ENCODE measurements at regions not wholly inside any gene's neighbourhood (a gene's known extent, or its start where the extent isn't known, plus 50 kb on each side); places are given as distances from the start of the nearest gene placed in this dataset.

DNA sequence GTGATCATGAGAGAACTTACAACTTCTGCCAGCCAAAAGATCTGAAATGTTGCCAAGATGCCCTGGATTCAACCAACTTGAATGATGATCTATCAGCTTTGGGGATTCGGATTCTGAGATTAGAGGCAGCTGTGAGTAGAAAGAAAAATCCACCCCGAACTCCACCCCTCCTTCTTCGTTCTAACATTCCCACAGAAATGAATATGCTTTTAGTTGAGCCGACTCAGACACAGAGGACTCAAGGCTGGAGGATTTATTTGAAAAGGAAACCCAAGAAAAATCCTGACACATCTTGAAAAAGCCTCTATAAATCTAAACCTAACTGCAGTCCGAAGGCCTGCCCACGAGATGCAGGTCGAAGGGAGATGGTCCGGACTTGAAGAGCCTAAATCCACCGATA lies 275.0 kb downstream of the GAS1 start:
- peaks cover 0 to 19% (median 12%) of the 10 kb centered on the region in 8 donors for H3K9me3 ChIP-seq
- intact Hi-C loops (cut with DNase I; ENCODE audit: low total_unique reads) = no loop called here
- H3K4me1 ChIP-seq = no peaks in the 10 kb centered on the region
- TF ChIP-seq POLR2AphosphoS5 (IDR thresholded peaks at IDR 0.05) (no peak), POLR2A (IDR thresholded peaks at IDR 0.05) (no peak)
- TF ChIP-seq, protein P1, sequence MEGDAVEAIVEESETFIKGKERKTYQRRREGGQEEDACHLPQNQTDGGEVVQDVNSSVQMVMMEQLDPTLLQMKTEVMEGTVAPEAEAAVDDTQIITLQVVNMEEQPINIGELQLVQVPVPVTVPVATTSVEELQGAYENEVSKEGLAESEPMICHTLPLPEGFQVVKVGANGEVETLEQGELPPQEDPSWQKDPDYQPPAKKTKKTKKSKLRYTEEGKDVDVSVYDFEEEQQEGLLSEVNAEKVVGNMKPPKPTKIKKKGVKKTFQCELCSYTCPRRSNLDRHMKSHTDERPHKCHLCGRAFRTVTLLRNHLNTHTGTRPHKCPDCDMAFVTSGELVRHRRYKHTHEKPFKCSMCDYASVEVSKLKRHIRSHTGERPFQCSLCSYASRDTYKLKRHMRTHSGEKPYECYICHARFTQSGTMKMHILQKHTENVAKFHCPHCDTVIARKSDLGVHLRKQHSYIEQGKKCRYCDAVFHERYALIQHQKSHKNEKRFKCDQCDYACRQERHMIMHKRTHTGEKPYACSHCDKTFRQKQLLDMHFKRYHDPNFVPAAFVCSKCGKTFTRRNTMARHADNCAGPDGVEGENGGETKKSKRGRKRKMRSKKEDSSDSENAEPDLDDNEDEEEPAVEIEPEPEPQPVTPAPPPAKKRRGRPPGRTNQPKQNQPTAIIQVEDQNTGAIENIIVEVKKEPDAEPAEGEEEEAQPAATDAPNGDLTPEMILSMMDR (IDR thresholded peaks at IDR 0.05 in 8 of 11, conservative IDR thresholded peaks at IDR 0.05 in 3 of 11) = no peak
- no peaks in the 10 kb centered on the region for H3K27me3 ChIP-seq (replicated peaks in 1 of 7)
- 71 to 84% (median 76%) methylated on average over 9 of the region's 9 CpGs for WGBS, 5 donors
- H3K36me3 ChIP-seq = no peaks in the 10 kb centered on the region
- H3K27ac ChIP-seq = no peak overlapping the region
- H3K4me3 ChIP-seq = no peak overlapping the region
- DNase-seq = no peak

DNA sequence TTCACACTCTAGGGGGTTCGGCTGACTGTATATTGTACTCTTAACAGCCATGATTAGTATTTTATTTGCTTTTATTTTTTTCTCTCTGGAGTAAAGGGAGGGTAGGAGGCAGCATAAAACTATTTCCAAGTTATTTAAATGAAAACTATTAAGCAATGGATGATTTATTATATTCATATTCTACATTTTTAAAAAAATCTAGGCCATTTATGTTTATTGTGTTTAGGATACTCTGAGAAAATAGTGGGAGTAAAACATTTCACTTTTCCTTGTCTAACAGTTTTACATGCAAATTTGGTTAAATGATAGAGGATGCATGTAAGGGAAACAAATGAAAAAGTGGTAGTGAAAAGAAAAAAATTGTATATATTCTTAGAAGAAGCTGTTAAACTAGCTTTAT lies 276.3 kb downstream of the GAS1 start:
- Histone ChIP-seq H3K9me3 (peaks cover 0 to 19% (median 12%) of the 10 kb centered on the region in 8 donors), H3K27ac (no peak overlapping the region), H3K36me3 (no peaks in the 10 kb centered on the region), H3K4me3 (no peak overlapping the region), H3K4me1 (no peaks in the 10 kb centered on the region), H3K27me3 (replicated peaks in 1 of 7) (no peaks in the 10 kb centered on the region)
- TF ChIP-seq, protein P1 (IDR thresholded peaks at IDR 0.05 in 8 of 11, conservative IDR thresholded peaks at IDR 0.05 in 3 of 11) = no peak
- TF ChIP-seq POLR2A (IDR thresholded peaks at IDR 0.05) (no peak), POLR2AphosphoS5 (IDR thresholded peaks at IDR 0.05) (no peak)
- DNase-seq = no peak
- intact Hi-C loops (cut with DNase I; ENCODE audit: low total_unique reads) = no loop called here
- WGBS, 5 donors = 75 to 89% (median 86%) methylated on average over 1 of the region's 1 CpG

DNA sequence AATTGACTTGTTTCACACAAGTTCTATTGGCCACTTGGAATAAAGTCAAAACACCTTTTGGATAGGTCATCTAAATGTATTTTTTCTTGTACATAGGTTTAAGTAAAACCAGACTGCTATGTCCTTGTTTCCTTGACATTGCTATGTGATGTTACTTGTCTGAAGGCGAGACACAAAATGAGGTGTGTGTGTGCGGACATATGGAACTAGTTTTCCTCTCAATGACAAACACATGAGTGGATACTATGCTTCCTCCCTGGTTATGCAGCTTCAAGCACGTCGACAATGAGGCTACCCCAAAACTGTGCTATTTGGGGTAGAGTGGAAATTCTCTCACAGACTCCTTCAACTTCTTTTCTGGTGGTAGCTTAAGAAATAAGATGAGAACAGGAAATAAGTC lies 276.8 kb downstream of the GAS1 start:
- WGBS, 5 donors = 90 to 95% (median 92%) methylated on average over 4 of the region's 4 CpGs
- intact Hi-C loops (cut with DNase I; ENCODE audit: low total_unique reads) = no loop called here
- DNase-seq = no peak

DNA sequence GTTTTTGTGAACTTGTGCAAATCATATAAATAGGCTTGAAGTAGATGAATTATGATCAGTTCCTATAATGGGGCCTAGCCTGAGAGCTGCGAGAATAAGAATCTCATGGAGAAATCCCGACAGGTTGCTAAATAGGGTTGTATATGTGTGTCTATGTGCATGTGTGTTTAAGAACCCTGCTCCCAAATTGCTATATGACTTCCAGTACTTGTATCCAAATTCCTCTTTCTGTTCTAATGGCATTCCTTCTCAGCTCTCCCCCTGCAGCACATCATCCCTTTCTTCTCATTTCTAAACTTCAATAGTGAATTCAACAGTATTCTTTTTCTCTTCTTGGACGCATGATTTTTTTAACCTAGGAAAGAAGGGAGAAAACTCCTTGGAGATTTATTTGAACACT lies 277.2 kb downstream of the GAS1 start:
- no peak overlapping the region for H3K27ac ChIP-seq
- 88 to 100% (median 93%) methylated on average over 3 of the region's 3 CpGs for WGBS, 5 donors
- peaks cover 0 to 19% (median 12%) of the 10 kb centered on the region in 8 donors for H3K9me3 ChIP-seq
- TF ChIP-seq, protein P1 (IDR thresholded peaks at IDR 0.05 in 8 of 11, conservative IDR thresholded peaks at IDR 0.05 in 3 of 11) = no peak
- no peak for TF ChIP-seq POLR2A (IDR thresholded peaks at IDR 0.05)
- no peak for TF ChIP-seq POLR2AphosphoS5 (IDR thresholded peaks at IDR 0.05)
- H3K4me1 ChIP-seq = no peaks in the 10 kb centered on the region
- intact Hi-C loops (cut with DNase I; ENCODE audit: low total_unique reads) = no loop called here
- DNase-seq = no peak
- no peaks in the 10 kb centered on the region for H3K27me3 ChIP-seq (replicated peaks in 1 of 7)
- no peak overlapping the region for H3K4me3 ChIP-seq
- H3K36me3 ChIP-seq = no peaks in the 10 kb centered on the region

More for the DNA sequence above, 276.8 kb downstream of the GAS1 start:
- H3K27me3 ChIP-seq (replicated peaks in 1 of 7) = no peaks in the 10 kb centered on the region
- peaks cover 0 to 19% (median 12%) of the 10 kb centered on the region in 8 donors for H3K9me3 ChIP-seq
- H3K36me3 ChIP-seq = no peaks in the 10 kb centered on the region
- H3K4me1 ChIP-seq = no peaks in the 10 kb centered on the region
- TF ChIP-seq, protein P1 (IDR thresholded peaks at IDR 0.05 in 8 of 11, conservative IDR thresholded peaks at IDR 0.05 in 3 of 11) = no peak
- TF ChIP-seq POLR2AphosphoS5 (IDR thresholded peaks at IDR 0.05) = no peak
- TF ChIP-seq POLR2A (IDR thresholded peaks at IDR 0.05) = no peak
- H3K27ac ChIP-seq = no peak overlapping the region
- H3K4me3 ChIP-seq = no peak overlapping the region

Measured in spleen (tissue), 11 donors.